ENCODE measurements at regions not wholly inside any gene's neighbourhood (a gene's known extent, or its start where the extent isn't known, plus 50 kb on each side); places are given as distances from the start of the nearest gene placed in this dataset.
A peak's percentile ranks its signal among the peaks of the same experiment; 100 is the strongest.

GRCh38 chrX:118167361-118167760 is 50.8 kb upstream of the KLHL13 start:
- DNase-seq (ENCODE audit: low spot score) (no peak), FAIRE-seq (no peak)

GRCh38 chrX:118171356-118171755 is 54.7 kb upstream of the KLHL13 start:
- FAIRE-seq (no peak), DNase-seq (ENCODE audit: low spot score) (no peak)

- DNase-seq (ENCODE audit: low spot score) (no peak), FAIRE-seq (no peak)
Observed at GRCh38 chrX:118174516-118175098, 58.0 kb upstream of the KLHL13 start.

GRCh38 chrX:118177708-118178107 is 61.1 kb upstream of the KLHL13 start:
- peak; percentile 7 for FAIRE-seq

GRCh38 chrX:118178450-118178849 is 61.8 kb upstream of the KLHL13 start:
- no peak for DNase-seq (ENCODE audit: low spot score)
- no peak for FAIRE-seq

More at GRCh38 chrX:118177708-118178107, 61.1 kb upstream of the KLHL13 start:
- DNase-seq (ENCODE audit: low spot score), result no peak

DNA sequence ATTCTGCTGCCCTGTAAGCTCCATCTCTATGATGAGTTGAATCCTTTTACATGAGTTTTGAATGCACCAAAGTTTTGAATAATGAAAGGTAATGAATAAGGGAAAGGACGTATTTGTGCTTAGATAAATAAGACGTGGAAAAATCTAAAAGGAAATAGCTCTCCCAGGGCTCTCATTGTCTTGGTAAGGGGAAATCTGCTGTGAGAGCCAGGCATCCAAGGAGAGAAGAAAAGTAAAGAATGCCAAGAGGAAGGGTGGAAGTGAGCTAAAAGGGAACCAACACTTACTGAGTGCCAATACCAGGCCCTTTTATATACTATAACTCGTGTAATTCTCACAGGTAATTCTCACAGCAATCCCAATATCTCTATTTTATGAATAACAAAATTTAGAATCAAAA is 62.6 kb upstream of the KLHL13 start:
- FAIRE-seq, result no peak

DNA sequence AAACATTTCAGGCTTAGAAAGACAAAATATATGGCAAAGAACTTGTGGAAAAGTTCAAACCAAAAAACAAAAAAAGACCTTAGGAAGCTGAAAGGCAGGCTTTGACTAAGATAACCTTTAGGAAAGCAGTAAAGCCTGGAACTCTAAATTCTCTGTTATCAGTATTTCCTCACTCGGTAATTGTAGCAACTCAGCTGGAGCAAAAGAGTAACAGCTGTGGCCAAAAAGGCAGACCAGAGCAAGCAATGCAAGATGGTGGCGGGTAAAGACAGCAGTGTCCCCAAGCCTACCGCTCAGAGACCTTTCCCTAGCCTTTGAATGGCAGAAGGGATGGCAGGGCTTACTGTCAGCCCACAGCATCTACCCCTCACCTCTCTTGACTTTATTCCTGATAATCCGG is 63.1 kb upstream of the KLHL13 start:
- no peak for DNase-seq (ENCODE audit: low spot score)
- no peak for FAIRE-seq

More for the DNA sequence above, 62.6 kb upstream of the KLHL13 start:
- no peak for DNase-seq (ENCODE audit: low spot score)

DNA sequence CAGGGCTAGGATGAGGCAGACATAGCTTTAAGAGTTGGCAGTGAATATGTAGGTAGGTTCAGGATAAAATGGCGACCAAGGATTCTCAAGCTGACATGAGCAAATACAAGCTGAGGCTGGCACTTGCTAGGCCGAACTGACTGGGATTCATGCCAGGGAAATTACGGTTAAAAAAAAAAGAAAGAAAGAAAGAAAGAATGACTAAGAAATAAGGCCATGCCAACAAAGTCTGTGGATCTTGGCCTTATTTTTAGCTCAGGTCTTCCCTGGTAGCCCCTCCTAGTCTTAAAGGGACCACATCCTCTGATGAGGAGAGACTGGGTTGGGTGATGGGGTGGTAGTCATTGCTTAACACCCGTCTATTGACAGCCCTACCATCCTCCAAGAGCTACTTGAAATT is 64.4 kb upstream of the KLHL13 start:
- DNase-seq (ENCODE audit: low spot score) (peak; percentile 15), FAIRE-seq (peak; percentile 85)

- FAIRE-seq, result peak; percentile 77
- DNase-seq (ENCODE audit: low spot score), result no peak
Observed at GRCh38 chrX:118182025-118182424, 65.4 kb upstream of the KLHL13 start.

- DNase-seq (ENCODE audit: low spot score) (no peak), FAIRE-seq (no peak)
Observed at GRCh38 chrX:118182681-118183080, 66.1 kb upstream of the KLHL13 start.

- peak; percentile 49 for FAIRE-seq
- no peak for DNase-seq (ENCODE audit: low spot score)
Observed at GRCh38 chrX:118183606-118184005, 67.0 kb upstream of the KLHL13 start.

GRCh38 chrX:118187100-118187499 is 70.5 kb upstream of the KLHL13 start:
- DNase-seq (ENCODE audit: low spot score) (no peak), FAIRE-seq (no peak)

DNA sequence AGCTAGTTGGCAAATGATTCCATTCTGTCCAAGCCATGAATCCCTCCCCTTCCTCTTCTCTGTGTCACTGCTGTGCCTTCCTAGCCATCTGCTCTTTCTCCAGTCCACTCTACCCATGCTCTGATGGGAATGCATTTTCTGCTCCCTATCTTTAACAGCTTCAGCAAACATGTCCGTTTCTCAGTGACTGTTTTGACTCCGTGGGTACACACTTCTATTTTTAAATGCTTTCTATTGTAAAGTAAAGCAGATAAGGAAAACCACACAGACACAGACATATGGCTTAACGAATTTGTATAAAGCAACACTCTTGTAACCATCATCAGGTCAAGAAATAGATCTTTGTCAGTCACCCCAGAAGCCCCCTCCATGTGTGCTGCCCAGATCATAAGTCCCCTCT is 72.4 kb upstream of the KLHL13 start:
- FAIRE-seq (no peak), DNase-seq (ENCODE audit: low spot score) (no peak)

GRCh38 chrX:118189628-118190027 is 73.0 kb upstream of the KLHL13 start:
- FAIRE-seq, result no peak
- DNase-seq (ENCODE audit: low spot score), result no peak

- FAIRE-seq (no peak), DNase-seq (ENCODE audit: low spot score) (no peak)
Observed at GRCh38 chrX:118197730-118198129, 81.1 kb upstream of the KLHL13 start.

GRCh38 chrX:118198577-118198976 is 82.0 kb upstream of the KLHL13 start:
- no peak for DNase-seq (ENCODE audit: low spot score)
- FAIRE-seq, result no peak

DNA sequence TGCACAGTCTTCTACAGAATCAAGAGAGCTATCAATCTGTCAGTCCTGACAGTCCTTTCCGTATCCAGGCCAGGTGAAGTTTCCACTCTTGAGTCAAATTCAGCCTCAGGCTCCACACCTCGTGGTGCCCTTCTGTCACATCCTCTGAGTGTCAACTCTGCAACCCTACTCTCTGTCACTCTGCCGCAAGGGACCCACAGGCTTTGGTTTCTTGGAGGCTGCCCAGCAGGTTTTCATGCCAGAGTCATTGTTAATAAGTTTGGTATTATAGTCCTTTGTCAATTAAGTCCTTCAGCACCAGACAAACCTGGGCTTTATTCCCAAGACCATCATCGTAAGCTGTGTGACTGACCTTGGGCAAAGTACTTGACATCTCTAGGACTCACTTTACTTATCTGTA is 83.4 kb upstream of the KLHL13 start:
- DNase-seq (ENCODE audit: low spot score) (no peak), FAIRE-seq (no peak)

DNA sequence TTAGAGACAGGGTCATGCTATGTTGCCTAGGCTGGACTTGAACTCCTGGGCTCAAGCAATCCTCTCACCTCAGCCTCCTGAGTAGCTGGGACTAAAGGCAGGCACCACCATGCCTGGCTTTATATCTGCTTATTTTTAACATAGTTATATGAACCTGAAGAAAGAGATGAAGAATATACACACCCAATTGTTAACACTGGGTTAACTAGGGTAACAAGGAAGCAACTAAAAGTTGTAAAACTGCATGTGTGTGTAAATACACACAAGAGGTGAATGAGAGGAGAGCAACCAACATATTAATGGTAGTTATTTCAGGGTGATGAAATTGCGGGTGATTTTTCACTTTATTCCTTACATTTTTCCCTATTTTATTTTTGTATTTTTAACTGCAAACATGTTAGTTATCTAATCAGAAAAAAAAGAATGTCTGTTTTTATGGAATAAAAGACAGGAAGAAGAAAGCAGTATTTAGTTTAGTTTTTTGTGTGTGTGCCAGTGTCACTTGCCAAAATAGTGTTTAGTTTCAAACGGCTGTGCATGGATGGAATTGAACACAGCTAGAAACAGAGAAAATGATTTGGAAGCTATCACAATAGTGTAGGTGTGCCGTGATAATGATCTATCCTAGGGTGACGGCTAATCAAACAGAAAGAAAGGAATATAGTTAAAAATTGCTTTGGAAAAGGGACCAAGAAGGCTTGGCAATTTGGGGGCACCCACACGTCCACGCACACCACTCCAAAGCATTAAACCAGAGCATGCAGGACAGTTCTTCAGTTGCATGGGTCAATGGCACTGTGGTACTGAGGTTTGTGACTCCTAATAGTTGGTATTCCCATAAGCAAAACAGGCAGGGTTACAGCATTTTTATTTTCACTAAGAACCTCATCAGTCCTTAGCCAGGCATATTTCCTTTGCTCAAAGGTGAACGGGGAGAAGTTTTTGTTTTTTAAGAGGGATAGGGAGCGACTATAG is 89.1 kb upstream of the KLHL13 start:
- DNase-seq (ENCODE audit: low spot score), result no peak
- FAIRE-seq, result no peak

DNA sequence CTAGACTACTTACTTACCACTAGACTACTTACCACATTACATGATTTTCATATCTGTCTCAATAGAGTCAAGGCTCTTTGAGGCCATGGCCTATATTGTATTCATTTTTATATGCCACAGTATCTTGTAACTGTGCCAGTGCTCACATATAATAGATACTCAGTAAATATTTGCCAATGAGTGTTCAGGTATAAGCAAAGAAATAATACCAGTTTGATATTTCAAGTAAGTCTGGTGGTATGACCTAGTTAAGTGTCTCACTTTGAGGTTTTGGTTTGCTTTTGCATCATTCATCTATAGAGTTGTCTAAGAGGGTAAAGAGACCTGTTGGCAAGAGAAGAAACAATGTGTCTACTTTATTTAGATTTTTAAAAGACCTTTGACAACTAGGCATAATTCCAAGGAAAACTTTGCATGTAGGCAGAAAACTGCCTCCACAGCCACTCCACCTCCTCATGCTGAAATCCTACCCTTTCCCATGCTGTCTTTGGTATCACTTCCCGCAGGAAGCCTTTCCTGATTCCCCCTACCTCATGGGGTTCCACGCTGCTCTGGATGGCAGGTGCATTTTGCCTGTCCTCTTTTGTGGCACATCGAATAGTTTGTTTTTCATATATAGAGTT is 91.3 kb upstream of the KLHL13 start:
- no peak for DNase-seq (ENCODE audit: low spot score)
- FAIRE-seq, result no peak

- no peak for FAIRE-seq
Observed at GRCh38 chrX:118208481-118208880, 91.9 kb upstream of the KLHL13 start.

GRCh38 chrX:118211891-118212816 is 95.5 kb upstream of the KLHL13 start:
- no peak for DNase-seq (ENCODE audit: low spot score)

More at GRCh38 chrX:118208481-118208880, 91.9 kb upstream of the KLHL13 start:
- no peak for DNase-seq (ENCODE audit: low spot score)

More at GRCh38 chrX:118211891-118212816, 95.5 kb upstream of the KLHL13 start:
- no peak for FAIRE-seq

All from RCC 7860 (cell line).